ENCODE measurements at regions not wholly inside any gene's neighbourhood (a gene's known extent, or its start where the extent isn't known, plus 50 kb on each side); places are given as distances from the start of the nearest gene placed in this dataset.

DNA sequence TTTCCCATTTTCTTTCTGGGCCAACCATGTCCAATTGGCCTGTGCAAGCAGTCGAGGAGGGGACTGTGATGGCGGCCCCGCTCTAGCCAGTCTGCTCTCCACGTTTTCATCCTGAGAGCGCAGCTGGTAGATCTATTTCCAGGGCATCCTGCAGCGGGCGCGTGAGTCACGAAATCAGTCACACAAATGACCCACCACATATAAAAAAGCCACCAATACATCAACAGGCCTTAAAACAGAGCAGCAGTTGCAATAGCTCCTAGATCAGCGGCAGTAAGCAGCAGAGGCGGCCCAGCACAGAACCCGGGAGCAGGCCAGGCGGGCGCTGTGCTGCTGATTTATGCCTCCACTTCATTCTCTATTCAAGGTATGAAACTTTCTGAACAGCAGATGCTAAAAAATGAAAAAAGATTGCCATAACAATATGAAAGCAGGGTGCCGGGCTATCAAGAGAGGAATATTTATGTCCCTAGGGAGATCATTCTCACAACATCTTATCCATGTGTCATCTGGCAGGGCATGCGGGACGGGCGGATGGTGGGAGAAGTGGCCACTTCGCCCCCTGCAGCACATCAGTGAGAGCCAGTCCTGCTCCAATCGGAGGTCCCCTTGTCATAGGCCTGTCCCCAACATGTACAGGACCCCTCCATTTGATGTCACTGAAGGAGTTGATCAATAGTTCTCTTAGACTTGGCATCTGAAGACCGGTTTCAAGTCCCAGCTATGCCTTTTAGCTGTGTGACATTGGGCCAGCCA is 98.0 kb upstream of the GPR26 start:
- TF ChIP-seq, protein P1, sequence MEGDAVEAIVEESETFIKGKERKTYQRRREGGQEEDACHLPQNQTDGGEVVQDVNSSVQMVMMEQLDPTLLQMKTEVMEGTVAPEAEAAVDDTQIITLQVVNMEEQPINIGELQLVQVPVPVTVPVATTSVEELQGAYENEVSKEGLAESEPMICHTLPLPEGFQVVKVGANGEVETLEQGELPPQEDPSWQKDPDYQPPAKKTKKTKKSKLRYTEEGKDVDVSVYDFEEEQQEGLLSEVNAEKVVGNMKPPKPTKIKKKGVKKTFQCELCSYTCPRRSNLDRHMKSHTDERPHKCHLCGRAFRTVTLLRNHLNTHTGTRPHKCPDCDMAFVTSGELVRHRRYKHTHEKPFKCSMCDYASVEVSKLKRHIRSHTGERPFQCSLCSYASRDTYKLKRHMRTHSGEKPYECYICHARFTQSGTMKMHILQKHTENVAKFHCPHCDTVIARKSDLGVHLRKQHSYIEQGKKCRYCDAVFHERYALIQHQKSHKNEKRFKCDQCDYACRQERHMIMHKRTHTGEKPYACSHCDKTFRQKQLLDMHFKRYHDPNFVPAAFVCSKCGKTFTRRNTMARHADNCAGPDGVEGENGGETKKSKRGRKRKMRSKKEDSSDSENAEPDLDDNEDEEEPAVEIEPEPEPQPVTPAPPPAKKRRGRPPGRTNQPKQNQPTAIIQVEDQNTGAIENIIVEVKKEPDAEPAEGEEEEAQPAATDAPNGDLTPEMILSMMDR (IDR thresholded peaks at IDR 0.05): no peak
- no peak for TF ChIP-seq POLR2A (IDR thresholded peaks at IDR 0.05)

Measured in lower leg skin (tissue), 3 donors.